ENCODE measurements at regions not wholly inside any gene's neighbourhood (a gene's known extent, or its start where the extent isn't known, plus 50 kb on each side); places are given as distances from the start of the nearest gene placed in this dataset.

GRCh38 chr12:126761420-126761819 is 1505.5 kb upstream of the TMEM132C start:
- Histone ChIP-seq H3K9me3 (replicated peaks) (no peaks in the 10 kb centered on the region), H3K27ac (no peak overlapping the region), H3K27me3 (no peaks in the 10 kb centered on the region), H3K4me3 (no peak overlapping the region), H3K36me3 (no peaks in the 10 kb centered on the region), H3K4me1 (no peaks in the 10 kb centered on the region)
- no peak for DNase-seq

- H3K4me1 ChIP-seq, result no peaks in the 10 kb centered on the region
- no peak overlapping the region for H3K27ac ChIP-seq
- H3K36me3 ChIP-seq, result no peaks in the 10 kb centered on the region
- no peak overlapping the region for H3K4me3 ChIP-seq
- H3K9me3 ChIP-seq (replicated peaks), result no peaks in the 10 kb centered on the region
- H3K27me3 ChIP-seq, result no peaks in the 10 kb centered on the region
- no peak for DNase-seq
Observed at GRCh38 chr12:126762150-126762549, 1504.8 kb upstream of the TMEM132C start.

- no peaks in the 10 kb centered on the region for H3K36me3 ChIP-seq
- no peaks in the 10 kb centered on the region for H3K9me3 ChIP-seq (replicated peaks)
- no peak for DNase-seq
- no peak overlapping the region for H3K27ac ChIP-seq
- H3K4me1 ChIP-seq, result no peaks in the 10 kb centered on the region
- no peak overlapping the region for H3K4me3 ChIP-seq
- no peaks in the 10 kb centered on the region for H3K27me3 ChIP-seq
Observed at GRCh38 chr12:126763359-126763758, 1503.6 kb upstream of the TMEM132C start.

GRCh38 chr12:126767334-126767733 is 1499.6 kb upstream of the TMEM132C start:
- Histone ChIP-seq H3K9me3 (replicated peaks) (peaks cover 3% of the 10 kb centered on the region; the same call in 1 of the 2 replicates), H3K27me3 (no peaks in the 10 kb centered on the region), H3K27ac (no peak overlapping the region), H3K36me3 (no peaks in the 10 kb centered on the region), H3K4me3 (no peak overlapping the region), H3K4me1 (no peaks in the 10 kb centered on the region)
- DNase-seq, result no peak

GRCh38 chr12:126768517-126768916 is 1498.5 kb upstream of the TMEM132C start:
- Histone ChIP-seq H3K9me3 (replicated peaks) (peaks cover 3% of the 10 kb centered on the region; the same call in 1 of the 2 replicates), H3K4me3 (no peak overlapping the region), H3K27me3 (no peaks in the 10 kb centered on the region), H3K36me3 (no peaks in the 10 kb centered on the region), H3K27ac (no peak overlapping the region), H3K4me1 (no peaks in the 10 kb centered on the region)
- no peak for DNase-seq

- no peaks in the 10 kb centered on the region for H3K27me3 ChIP-seq
- H3K27ac ChIP-seq, result no peak overlapping the region
- H3K4me1 ChIP-seq, result no peaks in the 10 kb centered on the region
- no peak overlapping the region for H3K4me3 ChIP-seq
- no peak for DNase-seq
- no peaks in the 10 kb centered on the region for H3K36me3 ChIP-seq
- H3K9me3 ChIP-seq (replicated peaks), result peaks cover 3% of the 10 kb centered on the region; the same call in 1 of the 2 replicates
Observed at GRCh38 chr12:126770188-126770587, 1496.8 kb upstream of the TMEM132C start.

GRCh38 chr12:126772171-126772864 is 1494.7 kb upstream of the TMEM132C start:
- H3K4me1 ChIP-seq, result no peaks in the 10 kb centered on the region
- no peaks in the 10 kb centered on the region for H3K36me3 ChIP-seq
- DNase-seq, result peak; percentile 71 to 89
- peak overlapping the region; percentile 64 for H3K4me3 ChIP-seq
- no peaks in the 10 kb centered on the region for H3K27me3 ChIP-seq
- H3K9me3 ChIP-seq (replicated peaks), result peaks cover 3% of the 10 kb centered on the region; the same call in 1 of the 2 replicates
- peak overlapping the region; percentile 72 for H3K27ac ChIP-seq

GRCh38 chr12:126773012-126773411 is 1494.0 kb upstream of the TMEM132C start:
- Histone ChIP-seq H3K27me3 (no peaks in the 10 kb centered on the region), H3K27ac (no peak overlapping the region), H3K4me1 (no peaks in the 10 kb centered on the region), H3K9me3 (replicated peaks) (peaks cover 3% of the 10 kb centered on the region; the same call in 1 of the 2 replicates), H3K4me3 (no peak overlapping the region), H3K36me3 (no peaks in the 10 kb centered on the region)
- DNase-seq, result no peak

GRCh38 chr12:126773491-126773890 is 1493.5 kb upstream of the TMEM132C start:
- no peaks in the 10 kb centered on the region for H3K27me3 ChIP-seq
- peaks cover 3% of the 10 kb centered on the region; the same call in 1 of the 2 replicates for H3K9me3 ChIP-seq (replicated peaks)
- no peaks in the 10 kb centered on the region for H3K36me3 ChIP-seq
- no peak overlapping the region for H3K4me3 ChIP-seq
- H3K4me1 ChIP-seq, result no peaks in the 10 kb centered on the region
- H3K27ac ChIP-seq, result no peak overlapping the region
- DNase-seq, result no peak

- H3K9me3 ChIP-seq (replicated peaks), result no peaks in the 10 kb centered on the region
- no peak for DNase-seq
- H3K36me3 ChIP-seq, result no peaks in the 10 kb centered on the region
- H3K27ac ChIP-seq, result no peak overlapping the region
- H3K4me1 ChIP-seq, result no peaks in the 10 kb centered on the region
- no peaks in the 10 kb centered on the region for H3K27me3 ChIP-seq
- no peak overlapping the region for H3K4me3 ChIP-seq
Observed at GRCh38 chr12:126776026-126776655, 1490.8 kb upstream of the TMEM132C start.

GRCh38 chr12:126780343-126780742 is 1486.6 kb upstream of the TMEM132C start:
- Histone ChIP-seq H3K9me3 (replicated peaks) (no peaks in the 10 kb centered on the region), H3K4me1 (no peaks in the 10 kb centered on the region), H3K4me3 (no peak overlapping the region), H3K27me3 (no peaks in the 10 kb centered on the region), H3K36me3 (no peaks in the 10 kb centered on the region), H3K27ac (no peak overlapping the region)
- DNase-seq, result no peak

GRCh38 chr12:126781593-126781992 is 1485.4 kb upstream of the TMEM132C start:
- Histone ChIP-seq H3K36me3 (no peaks in the 10 kb centered on the region), H3K27ac (no peak overlapping the region), H3K4me1 (no peaks in the 10 kb centered on the region), H3K9me3 (replicated peaks) (no peaks in the 10 kb centered on the region), H3K27me3 (no peaks in the 10 kb centered on the region), H3K4me3 (no peak overlapping the region)
- no peak for DNase-seq

GRCh38 chr12:126782083-126782482 is 1484.9 kb upstream of the TMEM132C start:
- Histone ChIP-seq H3K9me3 (replicated peaks) (no peaks in the 10 kb centered on the region), H3K36me3 (no peaks in the 10 kb centered on the region), H3K4me1 (no peaks in the 10 kb centered on the region), H3K27me3 (no peaks in the 10 kb centered on the region), H3K4me3 (no peak overlapping the region), H3K27ac (no peak overlapping the region)
- DNase-seq, result no peak

GRCh38 chr12:126784328-126784921 is 1482.5 kb upstream of the TMEM132C start:
- no peaks in the 10 kb centered on the region for H3K36me3 ChIP-seq
- H3K27me3 ChIP-seq, result no peaks in the 10 kb centered on the region
- no peaks in the 10 kb centered on the region for H3K9me3 ChIP-seq (replicated peaks)
- no peaks in the 10 kb centered on the region for H3K4me1 ChIP-seq
- H3K4me3 ChIP-seq, result no peak overlapping the region
- no peak overlapping the region for H3K27ac ChIP-seq
- DNase-seq, result peak; percentile 36 to 63

- Histone ChIP-seq H3K27ac (no peak overlapping the region), H3K36me3 (no peaks in the 10 kb centered on the region), H3K4me3 (no peak overlapping the region), H3K4me1 (no peaks in the 10 kb centered on the region), H3K9me3 (replicated peaks) (no peaks in the 10 kb centered on the region), H3K27me3 (no peaks in the 10 kb centered on the region; the same call in 1 of the 2 replicates)
- no peak for DNase-seq
Observed at GRCh38 chr12:126789963-126790362, 1477.0 kb upstream of the TMEM132C start.

Measured in SJCRH30 (cell line).